Brain microvascular endothelial cell (primary cell): ENCODE measurements at regions not wholly inside any gene's neighbourhood (a gene's known extent, or its start where the extent isn't known, plus 50 kb on each side); places are given as distances from the start of the nearest gene placed in this dataset.

ENCODE experiments used
- DNase-seq: peaks from one replicate; pipeline ENCODE4 v3.0.0-alpha.2; 2020
- H3K27ac ChIP-seq: fragments of 250-450 bp; sonication (Bioruptor Pico); 2 replicates; pipeline ENCODE4 v1.5.1; 2020; ENCODE audit warnings: mild to moderate bottlenecking, moderate library complexity
- H3K27me3 ChIP-seq: fragments of 250-450 bp; sonication (Bioruptor Pico); replicated peaks from 2 replicates; pipeline ENCODE4 v1.5.1; 2020; ENCODE audit warnings: mild to moderate bottlenecking
- H3K36me3 ChIP-seq: fragments of 250-450 bp; sonication (Bioruptor Pico); replicated peaks from 2 replicates; pipeline ENCODE4 v1.5.1; 2020; ENCODE audit warnings: mild to moderate bottlenecking
- H3K4me3 ChIP-seq: 2 replicates; pipeline ENCODE4 v1.5.1; 2011; ENCODE audit warnings: low read depth, mild to moderate bottlenecking, control low read depth, low read length, moderate library complexity
- in situ Hi-C: cut with HindIII; loops from 2 replicates; pipeline ENCODE4 v1.10.0; 2017; ENCODE audit warnings: low sequenced_read_pairs, low pct_ligation_motif_present
- TF ChIP-seq, protein P1 (sequence below): IDR thresholded peaks from 2 replicates; pipeline ENCODE4 v1.5.1; 2011; ENCODE audit warnings: low read depth, mild to moderate bottlenecking, moderate library complexity, low read length, control low read depth, inconsistent platforms; ENCODE audit errors: missing control alignments

GRCh38 chr3:193814166-193814892 is 221.3 kb downstream of the OPA1 start:
- no peak overlapping the region for H3K4me3 ChIP-seq
- H3K27ac ChIP-seq, result no peak overlapping the region
- DNase-seq, result no peak
- in situ Hi-C loops, result no loop called here
- TF ChIP-seq, protein P1, sequence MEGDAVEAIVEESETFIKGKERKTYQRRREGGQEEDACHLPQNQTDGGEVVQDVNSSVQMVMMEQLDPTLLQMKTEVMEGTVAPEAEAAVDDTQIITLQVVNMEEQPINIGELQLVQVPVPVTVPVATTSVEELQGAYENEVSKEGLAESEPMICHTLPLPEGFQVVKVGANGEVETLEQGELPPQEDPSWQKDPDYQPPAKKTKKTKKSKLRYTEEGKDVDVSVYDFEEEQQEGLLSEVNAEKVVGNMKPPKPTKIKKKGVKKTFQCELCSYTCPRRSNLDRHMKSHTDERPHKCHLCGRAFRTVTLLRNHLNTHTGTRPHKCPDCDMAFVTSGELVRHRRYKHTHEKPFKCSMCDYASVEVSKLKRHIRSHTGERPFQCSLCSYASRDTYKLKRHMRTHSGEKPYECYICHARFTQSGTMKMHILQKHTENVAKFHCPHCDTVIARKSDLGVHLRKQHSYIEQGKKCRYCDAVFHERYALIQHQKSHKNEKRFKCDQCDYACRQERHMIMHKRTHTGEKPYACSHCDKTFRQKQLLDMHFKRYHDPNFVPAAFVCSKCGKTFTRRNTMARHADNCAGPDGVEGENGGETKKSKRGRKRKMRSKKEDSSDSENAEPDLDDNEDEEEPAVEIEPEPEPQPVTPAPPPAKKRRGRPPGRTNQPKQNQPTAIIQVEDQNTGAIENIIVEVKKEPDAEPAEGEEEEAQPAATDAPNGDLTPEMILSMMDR, result no peak
- H3K27me3 ChIP-seq, result peaks cover 45% of the 10 kb centered on the region
- H3K36me3 ChIP-seq, result no peaks in the 10 kb centered on the region

DNA sequence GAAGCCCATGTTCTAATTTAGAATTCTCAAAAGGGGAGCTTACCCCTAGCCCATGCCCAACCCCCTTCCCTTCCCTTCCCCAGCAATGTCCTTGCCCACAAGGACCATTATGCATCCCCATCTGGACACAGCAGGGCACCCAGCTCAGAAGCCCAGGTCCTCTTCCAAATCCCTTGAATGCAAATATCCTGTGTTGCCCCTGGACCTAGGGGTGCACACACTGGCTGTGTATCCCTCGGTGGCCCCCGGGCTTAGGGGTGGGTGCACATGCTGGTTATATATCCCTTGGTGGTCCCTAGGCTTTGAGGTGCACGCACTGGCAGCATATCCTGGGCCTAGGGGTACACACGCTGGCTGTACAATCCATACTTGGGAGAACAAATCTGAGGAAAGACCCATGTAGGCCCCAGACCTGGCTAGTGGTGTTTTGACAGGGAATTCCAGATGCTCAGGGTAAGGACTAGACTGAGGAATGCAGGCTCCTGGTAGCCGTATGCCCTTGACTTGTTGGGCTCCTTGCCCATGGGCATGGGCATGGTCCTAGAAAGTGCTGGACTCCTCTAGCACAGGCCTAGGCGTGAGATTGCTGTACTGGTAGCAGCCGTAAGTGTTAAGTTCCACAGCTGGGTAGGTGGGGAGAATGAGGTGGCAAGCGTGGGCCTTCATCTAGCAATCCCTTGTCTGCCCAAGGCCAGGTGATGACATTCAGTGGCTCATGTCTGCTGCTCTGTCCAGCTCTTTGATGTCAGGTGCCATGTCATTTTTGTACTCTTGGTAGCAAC is 222.4 kb downstream of the OPA1 start:
- in situ Hi-C loops, result no loop called here
- Histone ChIP-seq H3K4me3 (no peak overlapping the region), H3K27me3 (peaks cover 40% of the 10 kb centered on the region)

DNA sequence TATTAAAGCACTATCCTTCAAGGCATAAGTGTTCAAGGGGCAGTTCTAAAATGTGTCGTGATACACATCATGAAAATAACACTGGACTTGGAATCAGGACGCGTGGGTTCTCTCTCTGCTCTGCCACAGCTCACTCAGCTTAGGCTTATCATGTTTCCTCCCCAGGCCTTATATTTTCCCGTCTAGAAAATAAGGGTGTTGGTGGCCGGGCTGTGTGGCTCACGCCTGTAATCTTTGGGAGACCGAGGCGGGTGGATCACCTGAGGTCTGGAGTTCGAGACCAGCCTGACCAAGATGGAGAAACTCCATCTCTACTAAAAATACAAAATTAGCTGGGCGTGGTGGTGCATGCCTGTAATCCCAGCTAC is 223.0 kb downstream of the OPA1 start:
- H3K36me3 ChIP-seq, result no peaks in the 10 kb centered on the region
- TF ChIP-seq, protein P1, result no peak
- H3K27ac ChIP-seq, result no peak overlapping the region
- peaks cover 39% of the 10 kb centered on the region for H3K27me3 ChIP-seq
- no peak overlapping the region for H3K4me3 ChIP-seq
- no peak for DNase-seq
- in situ Hi-C loops, result no loop called here

More for the DNA sequence above, 222.4 kb downstream of the OPA1 start:
- Histone ChIP-seq H3K36me3 (no peaks in the 10 kb centered on the region), H3K27ac (no peak overlapping the region)
- TF ChIP-seq, protein P1, result no peak
- no peak for DNase-seq

DNA sequence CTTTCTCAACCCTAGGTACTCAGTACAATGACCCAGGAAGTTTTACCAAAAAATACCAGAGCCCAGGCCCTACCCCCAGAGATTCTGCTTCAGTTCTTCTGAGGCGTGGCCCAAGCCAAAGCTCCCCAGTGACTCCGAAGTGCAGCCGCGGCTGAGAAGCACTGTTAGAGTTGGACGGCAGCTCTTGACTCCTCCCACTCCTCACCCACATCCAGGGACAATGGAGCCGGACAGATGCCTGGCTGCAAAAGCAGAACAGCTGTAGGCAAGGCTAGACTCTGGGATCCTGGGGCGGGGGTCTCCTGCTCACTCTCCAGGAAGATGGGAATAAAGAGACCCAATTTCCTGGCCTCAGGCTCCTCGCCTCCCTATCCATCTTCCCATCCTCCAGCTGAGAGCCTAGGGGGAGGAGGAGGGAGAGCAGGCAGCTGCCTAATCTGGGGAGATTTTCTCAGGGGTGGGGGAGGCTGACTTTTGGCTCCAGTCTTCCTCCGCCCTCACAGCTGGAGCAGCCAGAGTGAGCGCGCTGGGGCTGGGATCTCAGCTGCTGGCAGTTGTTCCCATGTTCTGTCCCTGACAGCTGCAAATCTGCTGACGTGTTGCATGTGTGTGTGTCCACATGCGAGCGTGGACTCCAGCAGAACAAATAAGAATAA is 223.8 kb downstream of the OPA1 start:
- no peak overlapping the region for H3K27ac ChIP-seq
- H3K36me3 ChIP-seq, result no peaks in the 10 kb centered on the region
- no peak for DNase-seq
- no peak overlapping the region for H3K4me3 ChIP-seq
- H3K27me3 ChIP-seq, result peaks cover 32% of the 10 kb centered on the region
- in situ Hi-C loops, result no loop called here
- TF ChIP-seq, protein P1, result no peak

GRCh38 chr3:193819117-193820010 is 226.4 kb downstream of the OPA1 start:
- peaks cover 24% of the 10 kb centered on the region for H3K27me3 ChIP-seq
- H3K36me3 ChIP-seq, result no peaks in the 10 kb centered on the region
- TF ChIP-seq, protein P1, result no peak
- no peak overlapping the region for H3K4me3 ChIP-seq
- in situ Hi-C loops, result no loop called here
- no peak for DNase-seq
- H3K27ac ChIP-seq, result no peak overlapping the region
